ENCODE measurements at regions not wholly inside any gene's neighbourhood (a gene's known extent, or its start where the extent isn't known, plus 50 kb on each side); places are given as distances from the start of the nearest gene placed in this dataset.
"Not testable (repeated sequence)": the region's sequence is repeated elsewhere in the genome, so short reads cannot be mapped to it uniquely, and the experiment has no call there.

DNA sequence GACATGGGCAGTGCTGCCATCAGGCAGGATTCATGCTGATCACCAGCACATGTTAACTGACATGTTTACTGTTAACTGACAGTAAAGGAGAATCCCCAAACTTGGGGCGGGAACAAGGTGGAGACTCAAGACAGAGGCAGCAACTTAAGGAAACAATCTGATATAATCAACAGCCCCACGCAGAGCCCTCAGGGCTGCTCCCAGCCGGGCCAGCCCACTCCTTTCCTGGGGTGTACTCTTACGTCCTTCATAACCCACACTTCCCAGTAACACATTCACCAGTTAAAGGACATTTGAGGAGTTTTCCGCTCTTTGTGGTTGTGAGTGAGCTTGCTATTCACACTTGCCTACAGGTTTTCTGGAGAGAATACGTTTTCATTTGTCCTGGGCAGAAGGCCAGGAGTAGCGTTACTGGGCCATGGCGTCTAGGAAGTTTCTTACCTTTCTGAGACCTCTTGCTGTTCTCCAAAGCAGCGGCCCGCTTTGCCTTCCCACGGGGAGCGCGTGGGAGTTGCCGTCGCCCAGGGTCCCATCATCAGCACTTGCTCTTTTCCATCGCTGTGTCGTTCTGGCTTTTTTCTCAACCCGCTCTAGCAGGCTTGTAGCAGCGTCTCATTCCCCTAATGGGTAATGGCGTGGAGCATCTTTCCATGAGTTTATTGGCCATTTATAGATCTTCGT is 56.4 kb downstream of the FOXF2 start:
- no peak for DNase-seq
- Mint-ChIP-seq H3K9me3 (peaks cover 4% of the 10 kb centered on the region; the same call in 1 of the 2 replicates), H3K27me3 (ENCODE audit: insufficient read depth) (peaks cover 23% of the 10 kb centered on the region), H3K27ac (no peak overlapping the region), H3K36me3 (ENCODE audit: low read depth) (peaks cover 6% of the 10 kb centered on the region), H3K4me1 (ENCODE audit: low read depth) (no peaks in the 10 kb centered on the region), H3K4me3 (no peak overlapping the region)
- no peak for TF ChIP-seq CTCF (IDR thresholded peaks at IDR 0.05)

DNA sequence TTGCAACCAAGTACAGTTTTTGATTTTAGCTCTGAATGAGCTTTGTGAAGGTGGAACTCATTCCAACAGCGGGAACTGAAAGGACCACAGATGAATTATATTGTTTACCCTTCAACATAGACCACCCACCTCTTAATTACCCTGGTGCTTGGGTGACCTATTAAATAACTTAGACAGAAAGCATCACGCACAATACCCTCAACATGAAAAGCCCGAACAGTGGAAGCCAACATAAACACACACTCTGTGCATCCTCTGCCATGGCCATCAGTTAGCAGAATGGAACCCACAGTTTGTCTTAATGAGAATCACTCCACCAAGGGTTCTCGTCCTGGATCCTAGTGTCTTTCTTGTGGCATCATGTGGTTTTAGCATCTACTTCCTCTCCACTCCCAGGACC is 60.5 kb downstream of the FOXF2 start:
- no peak for DNase-seq
- H3K27me3 Mint-ChIP-seq (ENCODE audit: insufficient read depth) = peaks cover 22% of the 10 kb centered on the region
- no peak overlapping the region for H3K4me3 Mint-ChIP-seq
- H3K36me3 Mint-ChIP-seq (ENCODE audit: low read depth) = peaks cover 9% of the 10 kb centered on the region
- H3K9me3 Mint-ChIP-seq = peaks cover 12% of the 10 kb centered on the region
- no peak for TF ChIP-seq CTCF (IDR thresholded peaks at IDR 0.05)
- H3K4me1 Mint-ChIP-seq (ENCODE audit: low read depth) = no peaks in the 10 kb centered on the region
- no peak overlapping the region for H3K27ac Mint-ChIP-seq

DNA sequence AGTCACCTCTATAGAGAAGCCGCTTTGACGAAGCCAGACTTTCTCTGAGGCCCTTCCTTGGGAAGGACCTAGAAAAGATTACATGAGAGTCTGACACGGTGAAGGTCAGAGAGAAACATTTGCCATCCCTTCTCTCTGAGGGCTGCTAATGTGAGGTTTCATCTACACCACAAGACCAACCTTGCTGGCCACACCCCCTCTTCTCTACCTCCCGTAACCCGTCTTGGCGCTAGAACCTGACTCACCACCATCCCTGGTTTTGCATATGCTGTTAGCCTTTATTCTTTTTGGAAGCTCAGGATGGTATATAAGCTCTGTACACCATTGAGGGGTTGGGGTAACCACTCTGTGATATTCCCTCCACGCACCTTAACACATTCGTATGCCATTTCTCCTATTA is 63.6 kb downstream of the FOXF2 start:
- DNase-seq = no peak
- Mint-ChIP-seq H3K4me3 (no peak overlapping the region), H3K27ac (no peak overlapping the region), H3K27me3 (ENCODE audit: insufficient read depth) (peaks cover 20% of the 10 kb centered on the region), H3K36me3 (ENCODE audit: low read depth) (peaks cover 9% of the 10 kb centered on the region), H3K9me3 (peaks cover 12% of the 10 kb centered on the region), H3K4me1 (ENCODE audit: low read depth) (no peaks in the 10 kb centered on the region)
- no peak for TF ChIP-seq CTCF (IDR thresholded peaks at IDR 0.05)

DNA sequence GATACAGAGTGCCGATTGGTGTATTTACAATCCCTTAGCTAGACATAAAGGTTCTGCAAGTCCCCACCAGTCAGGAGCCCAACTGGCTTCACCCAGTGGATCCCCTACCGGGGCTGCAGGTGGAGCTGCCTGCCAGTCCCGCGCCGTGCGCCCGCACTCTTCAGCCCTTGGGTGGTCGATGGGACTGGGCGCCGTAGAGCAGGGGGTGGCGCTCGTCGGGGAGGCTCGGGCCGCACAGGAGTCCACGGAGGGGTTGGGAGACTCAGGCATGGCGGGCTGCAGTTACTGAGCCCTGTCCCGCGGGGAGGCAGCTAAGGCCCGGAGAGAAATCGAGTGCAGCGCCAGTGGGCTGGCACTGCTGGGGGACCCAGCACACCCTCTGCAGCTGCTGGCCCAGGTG is 67.4 kb downstream of the FOXF2 start:
- DNase-seq; H3K9me3 Mint-ChIP-seq; H3K27ac Mint-ChIP-seq; H3K4me1 Mint-ChIP-seq (ENCODE audit: low read depth); H3K4me3 Mint-ChIP-seq; H3K27me3 Mint-ChIP-seq (ENCODE audit: insufficient read depth); H3K36me3 Mint-ChIP-seq (ENCODE audit: low read depth): not testable (repeated sequence)

DNA sequence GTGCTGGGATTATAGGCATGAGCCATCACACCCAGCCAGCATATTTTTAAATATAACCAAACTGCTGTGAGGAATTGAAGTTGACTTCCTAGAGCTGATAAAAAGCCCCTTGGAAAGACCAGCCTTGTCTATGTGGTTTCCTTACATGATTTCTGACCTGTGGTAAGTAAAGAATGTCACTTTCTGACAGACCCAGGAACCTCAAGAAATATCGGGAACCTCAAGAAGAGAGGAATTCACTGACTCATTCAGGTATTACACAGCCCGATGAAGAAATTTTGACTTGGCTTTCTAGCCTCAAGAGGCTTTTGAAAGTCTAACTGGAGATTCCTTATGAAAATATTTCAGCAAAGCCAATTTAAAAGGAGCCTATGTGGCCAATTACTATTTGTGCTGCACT is 71.8 kb downstream of the FOXF2 start:
- Mint-ChIP-seq H3K27me3 (ENCODE audit: insufficient read depth) (peaks cover 1% of the 10 kb centered on the region), H3K9me3 (no peaks in the 10 kb centered on the region), H3K4me1 (ENCODE audit: low read depth) (peaks cover 10% of the 10 kb centered on the region), H3K4me3 (no peak overlapping the region), H3K36me3 (ENCODE audit: low read depth) (no peaks in the 10 kb centered on the region), H3K27ac (peak overlapping the region; percentile 18; the same call in 1 of the 2 replicates)
- TF ChIP-seq CTCF (IDR thresholded peaks at IDR 0.05) = no peak
- DNase-seq = peak; percentile 11

DNA sequence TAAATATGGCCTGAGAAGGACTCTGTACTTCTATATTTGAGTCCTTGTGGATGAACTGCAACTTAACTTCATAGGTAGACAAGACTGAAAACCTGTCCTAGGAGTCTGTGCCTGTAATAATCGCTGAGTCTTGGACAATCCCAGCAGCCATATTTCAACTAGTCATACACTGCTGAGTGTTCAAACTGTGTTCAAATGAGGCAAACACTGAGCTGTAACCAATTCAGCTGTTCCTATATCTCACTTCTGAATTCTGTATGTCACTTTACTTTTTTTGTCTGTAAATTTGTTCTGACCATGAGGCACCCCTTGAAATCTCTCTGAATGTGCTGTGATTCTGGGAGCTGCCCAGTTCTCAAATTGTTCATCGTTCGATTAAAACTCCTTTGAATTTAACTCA is 72.4 kb downstream of the FOXF2 start:
- Mint-ChIP-seq H3K9me3 (no peaks in the 10 kb centered on the region), H3K4me1 (ENCODE audit: low read depth) (peaks cover 10% of the 10 kb centered on the region), H3K27ac (no peak overlapping the region), H3K36me3 (ENCODE audit: low read depth) (no peaks in the 10 kb centered on the region), H3K27me3 (ENCODE audit: insufficient read depth) (peaks cover 5% of the 10 kb centered on the region), H3K4me3 (no peak overlapping the region)
- no peak for DNase-seq
- no peak for TF ChIP-seq CTCF (IDR thresholded peaks at IDR 0.05)
